H54 (cell line): ENCODE measurements at regions not wholly inside any gene's neighbourhood (a gene's known extent, or its start where the extent isn't known, plus 50 kb on each side); places are given as distances from the start of the nearest gene placed in this dataset.

Source experiments
- DNase-seq: peaks from one replicate; pipeline ENCODE4 v3.0.0; 2011; ENCODE audit warnings: low spot score, mixed read lengths; ENCODE audit not compliant: insufficient read length
- FAIRE-seq: peaks from 3 replicates; lab custom pipeline; 2011; peaks lifted over from hg19 to GRCh38; lab: Jason Lieb, UNC
- POLR2A ChIP-seq: IDR thresholded peaks from 2 replicates; pipeline ENCODE4 v1.6.1; 2011; ENCODE audit warnings: low read depth, mild to moderate bottlenecking, low read length

- FAIRE-seq: no peak
- TF ChIP-seq POLR2A: no peak
- DNase-seq: no peak
These were observed 1773.4 kb upstream of the MIR17HG start for GRCh38 chr13:89574077-89574476.

GRCh38 chr13:89577301-89577700 lies 1770.2 kb upstream of the MIR17HG start:
- no peak for TF ChIP-seq POLR2A
- no peak for DNase-seq
- FAIRE-seq: peak; percentile 15

- DNase-seq (no peak), FAIRE-seq (peak; percentile 38)
- no peak for TF ChIP-seq POLR2A
These were observed 1763.3 kb upstream of the MIR17HG start for GRCh38 chr13:89584058-89584620.

GRCh38 chr13:89602655-89603054 lies 1744.8 kb upstream of the MIR17HG start:
- no peak for TF ChIP-seq POLR2A
- DNase-seq (no peak), FAIRE-seq (no peak)

GRCh38 chr13:89603187-89603586 lies 1744.3 kb upstream of the MIR17HG start:
- FAIRE-seq (no peak), DNase-seq (no peak)
- no peak for TF ChIP-seq POLR2A

- DNase-seq: no peak
- no peak for TF ChIP-seq POLR2A
- no peak for FAIRE-seq
These were observed 1738.2 kb upstream of the MIR17HG start for GRCh38 chr13:89609318-89609717.

GRCh38 chr13:89610331-89610730 lies 1737.2 kb upstream of the MIR17HG start:
- DNase-seq: no peak
- no peak for FAIRE-seq
- TF ChIP-seq POLR2A: no peak

- FAIRE-seq: no peak
- DNase-seq: no peak
These were observed 1736.6 kb upstream of the MIR17HG start for GRCh38 chr13:89610881-89611280.

GRCh38 chr13:89627996-89628395 lies 1719.5 kb upstream of the MIR17HG start:
- DNase-seq: peak; percentile 4
- no peak for TF ChIP-seq POLR2A

More at GRCh38 chr13:89610881-89611280, 1736.6 kb upstream of the MIR17HG start:
- no peak for TF ChIP-seq POLR2A

GRCh38 chr13:89628567-89628966 lies 1718.9 kb upstream of the MIR17HG start:
- DNase-seq (no peak), FAIRE-seq (no peak)
- no peak for TF ChIP-seq POLR2A

More at GRCh38 chr13:89627996-89628395, 1719.5 kb upstream of the MIR17HG start:
- FAIRE-seq: peak; percentile 87

- TF ChIP-seq POLR2A: no peak
- FAIRE-seq (no peak), DNase-seq (no peak)
These were observed 1697.3 kb upstream of the MIR17HG start for GRCh38 chr13:89650226-89650625.

- FAIRE-seq: peak; percentile 30
- no peak for DNase-seq
- TF ChIP-seq POLR2A: no peak
These were observed 1686.7 kb upstream of the MIR17HG start for GRCh38 chr13:89660752-89661151.

GRCh38 chr13:89673789-89674311 lies 1673.6 kb upstream of the MIR17HG start:
- DNase-seq (no peak), FAIRE-seq (peak; percentile 30)
- TF ChIP-seq POLR2A: no peak

- FAIRE-seq (no peak), DNase-seq (no peak)
- TF ChIP-seq POLR2A: no peak
These were observed 1668.9 kb upstream of the MIR17HG start for GRCh38 chr13:89678466-89679121.

GRCh38 chr13:89684896-89685295 lies 1662.6 kb upstream of the MIR17HG start:
- TF ChIP-seq POLR2A: no peak
- FAIRE-seq (no peak), DNase-seq (no peak)
